ENCODE measurements at regions not wholly inside any gene's neighbourhood (a gene's known extent, or its start where the extent isn't known, plus 50 kb on each side); places are given as distances from the start of the nearest gene placed in this dataset.

- no peak for TF ChIP-seq CTCF (IDR thresholded peaks at IDR 0.05; ENCODE audit: low read depth, low read length)
- no peak overlapping the region for H3K4me3 ChIP-seq (ENCODE audit: low read depth, low read length)
Observed at GRCh38 chr13:83568019-83568418, 314.3 kb downstream of the SLITRK1 start.

- no peak for TF ChIP-seq CTCF (IDR thresholded peaks at IDR 0.05; ENCODE audit: low read depth, low read length)
- no peak overlapping the region for H3K4me3 ChIP-seq (ENCODE audit: low read depth, low read length)
Observed at GRCh38 chr13:83563499-83563898, 318.8 kb downstream of the SLITRK1 start.

- H3K4me3 ChIP-seq (ENCODE audit: low read depth, low read length) = no peak overlapping the region
- TF ChIP-seq CTCF (IDR thresholded peaks at IDR 0.05; ENCODE audit: low read depth, low read length) = no peak
Observed at GRCh38 chr13:83557845-83558244, 324.4 kb downstream of the SLITRK1 start.

GRCh38 chr13:83549671-83550070 is 332.6 kb downstream of the SLITRK1 start:
- TF ChIP-seq CTCF (IDR thresholded peaks at IDR 0.05; ENCODE audit: low read depth, low read length) = no peak
- no peak overlapping the region for H3K4me3 ChIP-seq (ENCODE audit: low read depth, low read length)

GRCh38 chr13:83547043-83547442 is 335.2 kb downstream of the SLITRK1 start:
- no peak overlapping the region for H3K4me3 ChIP-seq (ENCODE audit: low read depth, low read length)
- no peak for TF ChIP-seq CTCF (IDR thresholded peaks at IDR 0.05; ENCODE audit: low read depth, low read length)

GRCh38 chr13:83546476-83546875 is 335.8 kb downstream of the SLITRK1 start:
- TF ChIP-seq CTCF (IDR thresholded peaks at IDR 0.05; ENCODE audit: low read depth, low read length) = no peak

DNA sequence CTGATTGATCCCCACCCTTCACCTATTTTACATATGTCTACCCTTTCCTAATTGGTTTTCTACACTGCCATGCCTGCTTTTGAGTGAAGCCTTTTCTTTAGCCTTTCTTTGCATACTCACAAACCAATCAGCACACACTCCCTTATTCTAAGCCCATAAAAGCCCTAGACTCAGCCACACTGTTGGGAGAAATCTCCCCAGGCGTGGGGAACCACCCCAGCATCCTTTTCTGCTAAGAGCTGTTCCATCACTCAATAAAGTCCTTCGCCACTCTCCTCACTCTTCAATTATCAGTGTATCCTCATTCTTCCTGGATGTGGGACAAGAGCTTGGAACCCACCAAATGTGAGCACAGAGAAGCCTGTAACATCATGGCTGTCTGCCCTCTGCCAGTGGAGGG is 343.6 kb downstream of the SLITRK1 start:
- TF ChIP-seq CTCF (IDR thresholded peaks at IDR 0.05; ENCODE audit: low read depth, low read length) = no peak
- no peak overlapping the region for H3K4me3 ChIP-seq (ENCODE audit: low read depth, low read length)

More at GRCh38 chr13:83546476-83546875, 335.8 kb downstream of the SLITRK1 start:
- H3K4me3 ChIP-seq (ENCODE audit: low read depth, low read length) = no peak overlapping the region

All from WI38 (cell line).